ENCODE measurements at regions not wholly inside any gene's neighbourhood (a gene's known extent, or its start where the extent isn't known, plus 50 kb on each side); places are given as distances from the start of the nearest gene placed in this dataset.

DNA sequence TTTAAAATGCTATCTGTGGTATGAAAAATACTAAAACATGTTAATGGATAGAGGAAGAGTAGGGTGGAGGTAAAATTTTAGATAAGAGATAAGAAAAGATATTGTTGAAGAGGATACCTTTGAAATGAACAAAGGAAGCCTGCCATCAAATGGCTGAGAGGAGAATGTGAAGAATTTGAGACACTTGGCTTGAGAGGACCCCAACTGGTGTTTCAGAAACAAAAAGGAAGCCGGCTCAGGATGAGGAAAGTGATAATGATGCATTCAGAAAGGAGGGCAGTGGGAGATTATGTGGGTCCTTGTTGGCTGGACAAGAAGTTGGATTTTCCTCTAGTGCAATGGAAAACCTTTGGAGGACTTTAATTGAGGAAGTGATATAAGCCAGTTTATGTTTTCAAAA, 264.4 kb downstream of the DUSP6 start:
- Mint-ChIP-seq H3K4me3 (no peak overlapping the region), H3K27me3 (ENCODE audit: low read depth) (peaks cover 8% of the 10 kb centered on the region), H3K27ac (no peak overlapping the region), H3K4me1 (ENCODE audit: low read depth) (peaks cover 2% of the 10 kb centered on the region), H3K9me3 (ENCODE audit: insufficient read depth) (peaks cover 14% of the 10 kb centered on the region), H3K36me3 (ENCODE audit: low read depth) (peaks cover 9% of the 10 kb centered on the region)
- ChIA-PET CTCF (interaction anchor here (1.1 kb wide), 2 partner anchors 34 to 48 kb away, joined by 3 read pairs; no protein-coding TSS in a partner anchor), POLR2A (no interaction called here)
- DNase-seq (no peak), ATAC-seq (no peak)

DNA sequence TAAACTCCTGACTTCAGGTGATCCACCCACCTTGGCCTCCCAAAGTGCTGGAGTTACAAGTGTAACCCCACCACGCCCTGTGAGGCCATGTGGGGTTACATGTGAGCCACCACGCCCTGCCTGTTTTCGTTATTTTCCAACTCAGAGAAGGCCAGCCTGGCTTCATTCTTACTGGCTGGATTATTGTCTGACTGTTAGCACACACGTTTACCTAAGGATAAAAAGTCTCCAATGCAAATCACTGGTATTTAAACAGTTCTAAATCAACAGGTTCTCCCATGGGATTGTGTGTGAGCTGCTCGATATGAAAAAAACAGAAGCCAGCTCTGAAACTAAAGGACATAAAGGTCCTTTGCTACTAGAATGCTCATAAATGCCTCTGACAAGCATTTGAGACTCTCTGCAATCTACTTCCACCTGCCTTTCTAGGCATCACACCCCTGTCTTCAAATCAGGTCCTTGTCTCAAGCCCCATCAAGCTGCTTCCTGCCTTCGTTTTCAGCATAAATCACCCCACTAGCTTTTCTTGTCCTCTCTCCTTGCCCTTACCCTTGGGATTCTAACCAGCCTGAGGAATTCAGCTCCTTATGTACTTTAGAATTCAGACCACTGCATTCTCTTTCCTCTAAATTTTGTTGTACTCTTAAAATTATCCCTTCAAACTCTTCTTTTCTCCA, 265.0 kb downstream of the DUSP6 start:
- POLR2A ChIA-PET, result no interaction called here
- no peak for ATAC-seq
- H3K4me3 Mint-ChIP-seq, result no peak overlapping the region
- H3K27ac Mint-ChIP-seq, result no peak overlapping the region
- peaks cover 8% of the 10 kb centered on the region for H3K27me3 Mint-ChIP-seq (ENCODE audit: low read depth)
- DNase-seq, result no peak
- H3K4me1 Mint-ChIP-seq (ENCODE audit: low read depth), result peaks cover 4% of the 10 kb centered on the region
- H3K9me3 Mint-ChIP-seq (ENCODE audit: insufficient read depth), result peaks cover 14% of the 10 kb centered on the region
- H3K36me3 Mint-ChIP-seq (ENCODE audit: low read depth), result peaks cover 9% of the 10 kb centered on the region
- CTCF ChIA-PET, result interaction anchor here (1.1 kb wide), 1 partner anchor 33 kb away, joined by 3 read pairs; no protein-coding TSS in a partner anchor

DNA sequence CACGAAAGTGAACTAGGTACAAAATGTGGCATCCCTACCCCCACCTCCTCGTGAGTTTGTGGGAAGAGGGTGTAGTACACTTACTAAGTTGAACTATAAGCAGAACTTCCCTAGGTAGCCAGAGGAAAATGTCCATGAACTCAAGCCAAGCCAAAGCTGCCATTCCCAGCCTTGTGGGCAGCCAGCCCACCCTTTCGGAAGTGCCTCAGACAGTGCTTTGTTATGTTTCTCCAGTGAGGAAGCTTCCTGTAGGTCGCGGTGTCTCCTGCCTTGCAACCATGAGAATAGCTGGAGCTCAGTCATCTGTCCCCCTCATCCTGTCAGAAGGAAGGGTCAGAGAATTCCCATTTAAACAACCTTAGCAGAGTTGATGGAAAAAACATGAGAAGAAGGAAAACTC, 266.9 kb downstream of the DUSP6 start:
- DNase-seq, result no peak
- CTCF ChIA-PET, result no interaction called here

DNA sequence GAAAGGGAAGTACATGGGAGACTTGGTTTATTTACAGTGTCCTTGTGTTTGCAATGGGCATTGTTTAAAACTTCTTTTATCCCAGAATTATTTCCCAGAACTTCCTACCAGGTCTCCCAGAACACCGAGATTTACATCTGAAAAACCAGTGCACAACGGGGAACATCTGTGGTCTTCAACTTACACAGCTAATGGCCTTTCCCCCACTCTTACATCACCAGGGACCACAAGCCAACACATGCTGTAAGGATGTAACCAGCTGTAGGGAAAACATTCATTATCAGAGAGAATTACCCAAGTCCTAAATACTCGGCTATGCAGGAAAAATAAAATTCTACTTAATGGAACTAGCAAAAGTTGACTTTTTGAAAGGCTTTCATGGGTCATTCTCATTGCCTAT, 267.6 kb downstream of the DUSP6 start:
- H3K9me3 Mint-ChIP-seq (ENCODE audit: insufficient read depth), result no peaks in the 10 kb centered on the region
- H3K36me3 Mint-ChIP-seq (ENCODE audit: low read depth), result no peaks in the 10 kb centered on the region
- H3K27me3 Mint-ChIP-seq (ENCODE audit: low read depth), result peaks cover 10% of the 10 kb centered on the region
- peaks cover 14% of the 10 kb centered on the region for H3K4me1 Mint-ChIP-seq (ENCODE audit: low read depth)
- ATAC-seq (no peak), DNase-seq (no peak)
- H3K27ac Mint-ChIP-seq, result no peak overlapping the region
- POLR2A ChIA-PET, result no interaction called here
- no peak overlapping the region for H3K4me3 Mint-ChIP-seq
- CTCF ChIA-PET, result no interaction called here

More for the DNA sequence above, 266.9 kb downstream of the DUSP6 start:
- ATAC-seq, result no peak
- peaks cover 3% of the 10 kb centered on the region for H3K9me3 Mint-ChIP-seq (ENCODE audit: insufficient read depth)
- H3K4me3 Mint-ChIP-seq, result no peak overlapping the region
- H3K27ac Mint-ChIP-seq, result no peak overlapping the region
- peaks cover 10% of the 10 kb centered on the region for H3K27me3 Mint-ChIP-seq (ENCODE audit: low read depth)
- H3K4me1 Mint-ChIP-seq (ENCODE audit: low read depth), result peaks cover 14% of the 10 kb centered on the region
- POLR2A ChIA-PET, result interaction anchor here (0.7 kb wide), 1 partner anchor 19 kb away, joined by 3 read pairs; no protein-coding TSS in a partner anchor
- peaks cover 2% of the 10 kb centered on the region for H3K36me3 Mint-ChIP-seq (ENCODE audit: low read depth)

DNA sequence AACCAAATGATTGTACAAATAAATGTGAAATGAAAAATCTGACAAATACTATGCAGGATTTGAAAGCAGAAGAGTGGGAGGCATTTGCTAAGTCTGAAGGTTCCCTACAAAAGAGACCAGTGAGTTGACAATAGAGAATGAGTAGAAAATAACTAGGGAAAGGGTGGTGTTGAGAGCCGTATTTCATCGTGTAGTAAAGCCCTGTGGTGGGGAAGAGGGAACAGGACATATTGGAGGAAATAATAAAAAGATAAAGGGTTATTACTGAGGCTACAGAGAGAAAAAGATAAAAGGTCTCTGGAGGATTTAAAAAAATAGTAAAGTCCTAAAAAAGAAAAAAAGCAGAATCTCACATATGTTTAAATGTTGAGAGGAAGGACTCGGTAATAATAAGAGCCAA, 268.8 kb downstream of the DUSP6 start:
- H3K9me3 Mint-ChIP-seq (ENCODE audit: insufficient read depth), result no peaks in the 10 kb centered on the region
- POLR2A ChIA-PET, result no interaction called here
- ATAC-seq, result no peak
- DNase-seq, result no peak
- H3K4me3 Mint-ChIP-seq, result no peak overlapping the region
- H3K27me3 Mint-ChIP-seq (ENCODE audit: low read depth), result peaks cover 10% of the 10 kb centered on the region
- H3K36me3 Mint-ChIP-seq (ENCODE audit: low read depth), result no peaks in the 10 kb centered on the region
- no peak overlapping the region for H3K27ac Mint-ChIP-seq
- CTCF ChIA-PET, result no interaction called here
- peaks cover 14% of the 10 kb centered on the region for H3K4me1 Mint-ChIP-seq (ENCODE audit: low read depth)

DNA sequence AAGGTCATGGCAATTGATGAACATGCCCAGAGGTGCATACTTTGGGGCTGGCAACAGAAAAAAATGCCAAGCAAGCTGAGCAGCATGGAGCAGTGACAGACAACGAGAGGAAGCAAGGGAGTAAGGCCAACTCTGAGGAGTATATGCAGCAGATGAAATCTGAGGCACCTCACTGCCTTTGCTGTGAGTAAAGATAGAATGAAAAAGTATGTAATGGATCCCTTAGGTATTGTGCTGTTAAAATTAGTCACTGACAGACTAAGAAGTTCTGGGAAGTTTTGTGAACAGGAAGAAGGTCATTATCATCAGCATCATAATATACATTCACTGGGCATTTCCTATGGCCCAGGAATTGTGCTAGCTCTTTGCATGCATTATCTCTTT, 269.9 kb downstream of the DUSP6 start:
- DNase-seq, result no peak
- Mint-ChIP-seq H3K36me3 (ENCODE audit: low read depth) (no peaks in the 10 kb centered on the region), H3K4me3 (no peak overlapping the region), H3K27ac (no peak overlapping the region), H3K27me3 (ENCODE audit: low read depth) (peaks cover 8% of the 10 kb centered on the region), H3K9me3 (ENCODE audit: insufficient read depth) (no peaks in the 10 kb centered on the region), H3K4me1 (ENCODE audit: low read depth) (peaks cover 13% of the 10 kb centered on the region)
- POLR2A ChIA-PET, result no interaction called here
- ATAC-seq, result no peak
- CTCF ChIA-PET, result no interaction called here

DNA sequence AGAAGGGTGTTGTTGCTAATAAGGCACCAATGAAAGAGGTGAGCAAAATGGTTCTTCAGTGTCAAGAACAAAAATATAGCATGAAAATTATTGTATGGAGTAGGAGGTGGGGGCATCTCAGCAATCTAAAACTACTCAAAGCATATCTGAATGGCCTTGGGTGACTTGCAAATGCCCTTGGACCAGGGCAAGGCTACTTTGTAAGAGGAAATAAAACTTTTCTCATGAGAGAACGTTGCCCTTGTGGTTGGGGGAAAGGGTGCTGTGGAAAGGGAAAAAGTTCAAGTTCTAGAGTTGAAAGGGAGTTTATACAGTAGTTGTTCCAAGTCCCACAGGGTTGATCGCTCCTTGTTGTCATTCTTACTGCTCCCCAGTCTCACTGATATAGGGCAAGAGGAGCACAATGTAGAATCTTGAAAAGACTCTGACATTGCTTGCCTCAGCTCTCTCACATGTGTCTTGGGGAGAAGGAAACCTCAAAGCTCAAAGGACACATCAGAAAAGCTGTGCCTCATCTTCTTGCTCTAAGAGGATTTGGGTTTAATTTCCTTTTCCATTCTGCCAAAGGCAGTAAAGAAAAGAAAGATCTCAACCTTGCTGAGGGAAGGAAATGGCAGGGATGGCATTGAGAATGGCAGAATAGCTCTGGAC, 270.5 kb downstream of the DUSP6 start:
- H3K9me3 Mint-ChIP-seq (ENCODE audit: insufficient read depth), result no peaks in the 10 kb centered on the region
- CTCF ChIA-PET, result no interaction called here
- no peak overlapping the region for H3K27ac Mint-ChIP-seq
- peaks cover 12% of the 10 kb centered on the region for H3K4me1 Mint-ChIP-seq (ENCODE audit: low read depth)
- ATAC-seq, result no peak
- DNase-seq, result no peak
- no peak overlapping the region for H3K4me3 Mint-ChIP-seq
- H3K27me3 Mint-ChIP-seq (ENCODE audit: low read depth), result peaks cover 8% of the 10 kb centered on the region
- no peaks in the 10 kb centered on the region for H3K36me3 Mint-ChIP-seq (ENCODE audit: low read depth)
- POLR2A ChIA-PET, result no interaction called here

DNA sequence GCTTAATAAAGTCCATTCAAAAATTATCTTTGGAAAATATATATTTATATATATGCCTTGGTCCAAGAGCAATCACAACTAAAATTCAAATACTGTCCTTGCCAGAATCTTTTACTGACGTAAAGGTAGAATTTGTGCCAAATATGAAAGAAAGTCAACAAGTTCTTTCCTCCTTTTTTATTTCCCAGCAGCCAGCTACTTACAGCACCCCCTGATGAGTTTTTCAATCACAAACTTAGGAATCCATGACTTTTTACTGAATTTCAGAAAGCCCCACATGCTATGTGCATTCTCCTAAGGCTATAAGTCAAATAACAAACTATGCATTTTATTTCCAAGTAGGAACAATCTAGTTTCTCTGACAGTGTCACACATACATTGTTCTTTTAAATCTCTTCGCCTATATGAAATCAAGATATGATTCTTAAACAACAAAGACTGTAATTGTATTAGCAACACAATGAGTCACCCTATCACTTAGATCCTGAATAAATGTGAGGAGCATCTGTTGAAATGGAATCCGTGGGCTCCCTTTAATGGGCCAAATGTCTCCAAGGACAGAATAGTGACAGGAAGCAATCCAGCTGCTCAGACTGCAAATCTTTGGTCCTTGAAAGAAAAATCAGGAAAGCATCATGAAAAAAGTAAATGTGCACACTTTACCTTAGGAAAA, 271.4 kb downstream of the DUSP6 start:
- Mint-ChIP-seq H3K9me3 (ENCODE audit: insufficient read depth) (no peaks in the 10 kb centered on the region), H3K27me3 (ENCODE audit: low read depth) (peaks cover 6% of the 10 kb centered on the region), H3K27ac (no peak overlapping the region), H3K36me3 (ENCODE audit: low read depth) (no peaks in the 10 kb centered on the region), H3K4me3 (no peak overlapping the region), H3K4me1 (ENCODE audit: low read depth) (peaks cover 12% of the 10 kb centered on the region)
- no peak for ATAC-seq
- DNase-seq, result no peak
- CTCF ChIA-PET, result interaction anchor here (0.7 to 1.3 kb wide), 2 partner anchors 21 to 30 kb away, joined by 3 read pairs; no protein-coding TSS in a partner anchor
- POLR2A ChIA-PET, result no interaction called here

DNA sequence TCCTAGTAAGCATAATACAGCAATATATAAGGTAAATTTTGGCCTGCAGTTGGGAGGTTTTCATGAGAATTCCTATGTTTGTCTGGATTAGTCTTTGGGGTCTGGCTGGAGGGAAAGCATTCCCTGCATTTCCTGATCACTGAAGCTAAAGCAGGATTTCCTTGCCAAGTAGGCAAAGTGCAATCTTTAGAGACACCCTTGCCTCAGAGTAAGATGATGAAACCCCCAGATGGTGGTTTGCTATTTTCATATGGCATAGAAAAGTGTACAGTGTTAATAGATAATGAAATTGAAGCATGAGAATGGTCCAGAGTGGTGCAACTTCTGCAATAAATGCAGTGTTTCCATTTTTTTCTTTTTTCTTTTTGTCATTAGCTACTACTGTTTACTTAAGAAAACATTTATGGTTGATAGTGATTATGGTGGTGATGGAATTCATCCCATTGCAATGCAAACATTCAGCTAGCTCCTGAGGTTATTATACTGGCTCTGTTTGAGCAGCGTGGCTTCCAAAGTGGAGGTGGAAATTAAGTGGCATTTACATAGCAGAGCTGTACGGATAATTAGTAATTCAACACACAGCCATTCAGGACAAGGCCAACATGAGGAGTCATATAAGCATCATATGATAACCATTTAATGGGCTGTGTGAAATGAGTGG, 276.3 kb downstream of the DUSP6 start:
- H3K27me3 Mint-ChIP-seq (ENCODE audit: low read depth), result peaks cover 2% of the 10 kb centered on the region
- H3K4me3 Mint-ChIP-seq, result no peak overlapping the region
- no peaks in the 10 kb centered on the region for H3K36me3 Mint-ChIP-seq (ENCODE audit: low read depth)
- H3K27ac Mint-ChIP-seq, result no peak overlapping the region
- CTCF ChIA-PET, result interaction anchor here (1.2 kb wide), 2 partner anchors 14 to 57 kb away, joined by 3 to 4 read pairs; no protein-coding TSS in a partner anchor
- H3K4me1 Mint-ChIP-seq (ENCODE audit: low read depth), result no peaks in the 10 kb centered on the region
- H3K9me3 Mint-ChIP-seq (ENCODE audit: insufficient read depth), result no peaks in the 10 kb centered on the region
- POLR2A ChIA-PET, result no interaction called here
- ATAC-seq (no peak), DNase-seq (no peak)

DNA sequence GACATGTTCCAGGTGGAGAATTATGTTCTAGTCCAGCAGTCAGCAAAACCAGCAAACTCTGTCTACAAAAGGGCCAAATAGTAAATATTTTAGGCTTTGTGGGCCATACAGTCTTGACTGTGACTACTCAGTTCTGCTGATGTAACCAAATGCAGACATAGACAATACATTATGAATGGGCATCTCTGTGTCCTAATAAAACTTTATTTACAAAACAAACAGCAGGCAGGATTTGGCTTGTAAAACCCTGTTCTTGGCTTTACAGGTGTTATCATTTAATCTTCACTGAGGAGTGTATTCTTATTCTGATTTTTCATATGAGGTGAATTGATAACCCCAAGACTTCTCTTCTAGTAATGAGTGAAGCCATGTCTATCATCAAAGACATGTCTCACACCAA, 278.6 kb downstream of the DUSP6 start:
- no peaks in the 10 kb centered on the region for H3K9me3 Mint-ChIP-seq (ENCODE audit: insufficient read depth)
- no peaks in the 10 kb centered on the region for H3K27me3 Mint-ChIP-seq (ENCODE audit: low read depth)
- CTCF ChIA-PET, result no interaction called here
- no peak overlapping the region for H3K27ac Mint-ChIP-seq
- H3K4me1 Mint-ChIP-seq (ENCODE audit: low read depth), result no peaks in the 10 kb centered on the region
- H3K36me3 Mint-ChIP-seq (ENCODE audit: low read depth), result no peaks in the 10 kb centered on the region
- DNase-seq (no peak), ATAC-seq (no peak)
- POLR2A ChIA-PET, result no interaction called here
- H3K4me3 Mint-ChIP-seq, result no peak overlapping the region

DNA sequence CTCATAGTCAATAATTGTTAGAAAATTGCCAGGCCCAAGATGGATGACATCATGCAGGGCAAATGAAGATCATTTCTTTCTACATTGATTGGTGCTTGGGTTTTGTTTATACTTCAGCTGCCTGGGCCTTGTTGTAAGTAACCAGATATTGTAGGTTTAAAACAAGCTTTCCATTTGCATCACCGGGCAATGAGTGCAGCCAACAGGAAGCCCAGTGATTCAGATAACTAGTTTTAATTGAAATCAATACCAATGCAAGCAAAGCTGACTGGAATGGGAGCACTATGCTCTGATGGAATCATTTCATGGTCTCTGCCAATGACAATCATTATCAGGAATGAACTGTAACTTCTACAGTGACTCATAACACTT, 279.3 kb downstream of the DUSP6 start:
- Mint-ChIP-seq H3K4me3 (no peak overlapping the region), H3K36me3 (ENCODE audit: low read depth) (no peaks in the 10 kb centered on the region), H3K9me3 (ENCODE audit: insufficient read depth) (no peaks in the 10 kb centered on the region), H3K27me3 (ENCODE audit: low read depth) (no peaks in the 10 kb centered on the region), H3K27ac (no peak overlapping the region), H3K4me1 (ENCODE audit: low read depth) (no peaks in the 10 kb centered on the region)
- ATAC-seq (no peak), DNase-seq (no peak)
- ChIA-PET CTCF (no interaction called here), POLR2A (no interaction called here)

All from activated CD8-positive, alpha-beta T cell treated with anti-CD3 and anti-CD28 coated beads, Interleukin-2, amount 10 ng/mL, durations not matched to agents 7 days and 5 days (primary cell).